ENCODE measurements at regions not wholly inside any gene's neighbourhood (a gene's known extent, or its start where the extent isn't known, plus 50 kb on each side); places are given as distances from the start of the nearest gene placed in this dataset.

DNA sequence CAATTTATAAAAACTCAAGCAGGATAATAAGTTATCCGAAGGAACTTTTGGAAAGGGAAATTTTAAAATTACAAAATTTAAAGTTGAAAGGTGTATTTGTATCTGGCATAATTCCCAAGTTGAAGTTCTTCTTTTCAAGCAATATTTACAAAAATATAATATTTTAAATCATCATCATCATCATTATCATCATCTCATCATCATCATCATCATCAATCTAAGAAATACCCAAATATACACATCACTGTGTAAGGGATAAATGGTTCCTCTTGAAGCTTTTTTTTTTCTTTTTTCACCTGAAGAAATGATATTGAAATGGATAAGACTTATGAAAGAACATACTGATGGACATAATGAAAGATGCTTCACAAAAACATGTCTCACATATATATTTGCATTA, 254.9 kb upstream of the ARRDC3 start:
- Histone ChIP-seq H3K27me3 (no peaks in the 10 kb centered on the region), H3K9me3 (no peaks in the 10 kb centered on the region), H3K36me3 (no peaks in the 10 kb centered on the region), H3K4me1 (ENCODE audit: insufficient read depth) (no peaks in the 10 kb centered on the region), H3K4me3 (no peak overlapping the region), H3K27ac (no peak overlapping the region)
- WGBS, 3 donors, result 91 to 97% (median 92%) methylated on average over 1 of the region's 1 CpG
- no peak for DNase-seq
- TF ChIP-seq, protein P1, sequence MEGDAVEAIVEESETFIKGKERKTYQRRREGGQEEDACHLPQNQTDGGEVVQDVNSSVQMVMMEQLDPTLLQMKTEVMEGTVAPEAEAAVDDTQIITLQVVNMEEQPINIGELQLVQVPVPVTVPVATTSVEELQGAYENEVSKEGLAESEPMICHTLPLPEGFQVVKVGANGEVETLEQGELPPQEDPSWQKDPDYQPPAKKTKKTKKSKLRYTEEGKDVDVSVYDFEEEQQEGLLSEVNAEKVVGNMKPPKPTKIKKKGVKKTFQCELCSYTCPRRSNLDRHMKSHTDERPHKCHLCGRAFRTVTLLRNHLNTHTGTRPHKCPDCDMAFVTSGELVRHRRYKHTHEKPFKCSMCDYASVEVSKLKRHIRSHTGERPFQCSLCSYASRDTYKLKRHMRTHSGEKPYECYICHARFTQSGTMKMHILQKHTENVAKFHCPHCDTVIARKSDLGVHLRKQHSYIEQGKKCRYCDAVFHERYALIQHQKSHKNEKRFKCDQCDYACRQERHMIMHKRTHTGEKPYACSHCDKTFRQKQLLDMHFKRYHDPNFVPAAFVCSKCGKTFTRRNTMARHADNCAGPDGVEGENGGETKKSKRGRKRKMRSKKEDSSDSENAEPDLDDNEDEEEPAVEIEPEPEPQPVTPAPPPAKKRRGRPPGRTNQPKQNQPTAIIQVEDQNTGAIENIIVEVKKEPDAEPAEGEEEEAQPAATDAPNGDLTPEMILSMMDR (IDR thresholded peaks at IDR 0.05), result no peak
- no peak for TF ChIP-seq EP300 (IDR thresholded peaks at IDR 0.05)
- TF ChIP-seq POLR2A (IDR thresholded peaks at IDR 0.05), result no peak
- intact Hi-C loops (cut with DNase I), result no loop called here

DNA sequence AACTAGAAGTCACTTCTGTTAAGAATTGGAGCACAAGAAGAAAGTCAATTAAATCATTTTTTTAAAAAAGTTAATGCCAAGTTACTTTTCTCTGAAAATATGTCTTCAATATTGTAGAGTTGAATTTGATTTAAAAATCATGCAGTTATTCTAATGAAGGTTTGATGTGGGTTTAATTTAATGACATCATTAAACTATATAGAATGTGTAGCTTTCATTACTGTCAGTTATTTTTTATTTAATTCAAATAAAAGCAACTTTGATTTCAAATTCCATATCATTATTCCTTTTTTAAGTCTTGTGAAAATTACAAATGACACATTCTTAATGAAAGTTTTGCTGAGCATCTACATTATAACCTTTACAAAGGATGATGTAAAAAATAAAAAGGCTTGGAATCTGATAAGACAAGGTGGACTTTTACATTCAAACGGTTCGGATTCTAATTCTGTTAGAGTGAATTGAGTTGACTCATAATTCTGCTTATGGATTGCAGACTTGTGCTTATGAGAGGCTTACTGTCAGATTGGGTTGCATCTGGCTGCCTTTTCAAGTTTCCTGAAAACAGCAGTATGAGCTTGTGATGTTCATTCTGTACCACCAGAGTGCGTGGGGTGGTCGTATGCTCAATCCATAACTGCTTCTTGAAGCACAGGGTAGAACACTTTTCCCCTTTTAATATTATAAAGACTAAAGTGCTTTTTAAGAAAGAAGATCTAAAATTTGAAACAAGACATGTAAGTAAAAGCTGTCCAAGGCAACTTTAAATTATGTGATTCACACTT, 253.0 kb upstream of the ARRDC3 start:
- H3K4me3 ChIP-seq, result no peak overlapping the region
- H3K9me3 ChIP-seq, result no peaks in the 10 kb centered on the region
- no peak overlapping the region for H3K27ac ChIP-seq
- H3K36me3 ChIP-seq, result no peaks in the 10 kb centered on the region
- H3K4me1 ChIP-seq (ENCODE audit: insufficient read depth), result no peaks in the 10 kb centered on the region
- TF ChIP-seq EP300 (IDR thresholded peaks at IDR 0.05) (no peak), POLR2A (IDR thresholded peaks at IDR 0.05) (no peak)
- TF ChIP-seq, protein P1 (IDR thresholded peaks at IDR 0.05), result no peak
- no peaks in the 10 kb centered on the region for H3K27me3 ChIP-seq
- 80 to 88% (median 87%) methylated on average over 4 of the region's 4 CpGs for WGBS, 3 donors
- DNase-seq, result no peak
- intact Hi-C loops (cut with DNase I), result no loop called here

DNA sequence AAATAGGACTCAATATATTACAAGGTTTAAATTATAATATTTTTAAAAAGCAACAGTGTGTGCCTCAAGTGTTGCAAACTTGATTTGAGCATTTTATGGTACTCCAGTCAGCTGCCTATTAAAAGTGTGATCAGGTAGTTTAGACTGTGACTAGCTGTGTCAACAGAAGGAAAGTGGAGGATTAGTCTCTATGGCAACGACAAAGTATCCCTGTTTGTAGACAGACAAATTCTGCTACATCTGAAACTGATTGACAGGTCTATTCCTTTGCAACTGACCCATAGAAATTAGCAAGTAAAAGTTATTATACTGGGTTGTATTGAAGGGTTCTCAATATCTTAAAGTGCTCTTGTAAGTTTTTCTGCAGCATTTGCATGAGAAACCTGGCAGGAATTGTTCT, 249.8 kb upstream of the ARRDC3 start:
- H3K27me3 ChIP-seq, result no peaks in the 10 kb centered on the region
- H3K36me3 ChIP-seq, result no peaks in the 10 kb centered on the region
- H3K4me3 ChIP-seq, result no peak overlapping the region
- no peak overlapping the region for H3K27ac ChIP-seq
- no peaks in the 10 kb centered on the region for H3K4me1 ChIP-seq (ENCODE audit: insufficient read depth)
- TF ChIP-seq POLR2A (IDR thresholded peaks at IDR 0.05), result no peak
- H3K9me3 ChIP-seq, result no peaks in the 10 kb centered on the region
- DNase-seq, result no peak
- intact Hi-C loops (cut with DNase I), result no loop called here
- 49 to 75% (median 68%) methylated on average over 1 of the region's 1 CpG for WGBS, 3 donors

DNA sequence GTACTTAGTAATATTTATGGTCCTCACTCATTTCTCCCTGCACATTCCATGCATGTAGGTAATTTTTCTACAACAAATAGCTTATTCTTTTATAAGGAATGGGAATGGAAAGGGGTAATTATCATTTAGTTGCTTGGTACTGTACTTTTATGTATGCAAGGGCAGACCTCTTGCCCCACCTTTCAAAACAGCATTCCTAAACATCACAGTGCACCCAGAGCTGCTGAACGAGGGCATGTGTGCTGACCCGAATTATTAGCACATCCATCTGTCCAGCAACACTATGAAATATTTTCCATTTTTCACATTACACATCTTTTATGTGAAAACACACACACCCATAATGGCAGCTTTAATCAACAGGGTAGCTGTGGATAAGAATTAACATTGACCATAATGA, 228.6 kb upstream of the ARRDC3 start:
- WGBS, 3 donors, result 44 to 61% (median 54%) methylated on average over 2 of the region's 2 CpGs
- intact Hi-C loops (cut with DNase I), result no loop called here

DNA sequence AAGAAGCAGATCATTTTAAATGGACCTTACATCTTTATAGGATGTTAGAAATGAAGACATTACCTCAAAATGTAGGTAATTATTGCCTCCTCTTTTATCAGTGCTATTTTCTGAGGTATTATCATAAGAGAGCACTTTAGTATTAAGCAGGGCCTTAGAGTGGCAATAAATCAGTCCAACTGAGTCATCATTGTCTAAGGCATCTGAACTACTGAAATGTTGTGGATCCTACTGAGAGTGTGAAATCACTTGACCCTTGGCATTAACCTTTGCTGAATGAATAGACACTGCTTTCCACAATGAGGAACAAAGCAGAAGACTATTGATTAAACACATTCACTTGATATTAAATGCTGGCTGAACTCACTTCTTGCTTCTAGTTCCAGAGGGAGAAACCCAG, 224.6 kb upstream of the ARRDC3 start:
- Histone ChIP-seq H3K9me3 (no peaks in the 10 kb centered on the region), H3K36me3 (no peaks in the 10 kb centered on the region), H3K27ac (no peak overlapping the region), H3K27me3 (no peaks in the 10 kb centered on the region), H3K4me1 (ENCODE audit: insufficient read depth) (no peaks in the 10 kb centered on the region), H3K4me3 (no peak overlapping the region)
- intact Hi-C loops (cut with DNase I), result no loop called here
- TF ChIP-seq, protein P1 (IDR thresholded peaks at IDR 0.05), result no peak
- TF ChIP-seq POLR2A (IDR thresholded peaks at IDR 0.05) (no peak), EP300 (IDR thresholded peaks at IDR 0.05) (no peak)
- DNase-seq, result no peak

More for the DNA sequence above, 228.6 kb upstream of the ARRDC3 start:
- TF ChIP-seq, protein P1 (IDR thresholded peaks at IDR 0.05), result no peak
- no peak for TF ChIP-seq POLR2A (IDR thresholded peaks at IDR 0.05)
- no peak for TF ChIP-seq EP300 (IDR thresholded peaks at IDR 0.05)
- Histone ChIP-seq H3K9me3 (no peaks in the 10 kb centered on the region), H3K4me1 (ENCODE audit: insufficient read depth) (no peaks in the 10 kb centered on the region), H3K4me3 (no peak overlapping the region), H3K27me3 (no peaks in the 10 kb centered on the region), H3K27ac (no peak overlapping the region), H3K36me3 (no peaks in the 10 kb centered on the region)
- DNase-seq, result no peak
